ENCODE measurements at regions not wholly inside any gene's neighbourhood (a gene's known extent, or its start where the extent isn't known, plus 50 kb on each side); places are given as distances from the start of the nearest gene placed in this dataset.

DNA sequence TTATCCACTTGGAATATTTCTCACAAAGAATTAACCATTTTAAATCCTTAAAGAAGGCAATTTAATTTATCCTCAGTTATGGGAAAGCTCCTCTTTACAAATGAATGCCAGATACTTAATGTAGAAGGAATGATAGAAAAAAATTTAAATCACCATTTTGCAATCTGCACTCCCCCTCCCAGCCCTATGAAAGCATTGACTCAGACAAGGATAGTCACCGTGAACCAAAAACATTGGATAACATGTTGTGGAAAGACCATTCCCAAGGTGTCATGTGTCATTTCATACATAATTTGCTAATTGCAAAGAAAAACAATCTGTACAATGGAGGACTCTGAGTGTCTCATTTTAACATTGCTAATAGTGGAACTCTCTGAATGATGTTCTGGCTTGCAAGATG is 421.0 kb downstream of the TXNL1 start:
- DNase-seq, result peak; percentile 79

DNA sequence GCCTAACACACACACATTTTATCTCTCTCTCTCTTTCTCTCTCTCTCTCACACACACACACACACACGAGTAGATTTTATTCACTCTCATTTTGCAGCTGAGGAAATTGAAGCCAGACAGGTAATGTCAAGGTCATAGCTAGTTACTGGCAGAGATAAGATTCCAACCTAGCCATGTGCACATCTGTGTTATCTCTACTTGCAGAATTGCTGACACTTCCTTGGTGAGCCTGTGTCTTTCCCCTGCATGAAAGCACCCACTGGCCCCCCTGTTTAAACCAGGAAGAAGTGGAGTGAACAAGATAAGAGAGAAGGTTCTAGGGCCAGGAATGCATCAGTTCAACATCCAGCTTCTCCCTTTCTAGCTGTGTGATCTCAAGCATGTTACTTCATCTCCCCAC is 423.7 kb downstream of the TXNL1 start:
- DNase-seq, result no peak

DNA sequence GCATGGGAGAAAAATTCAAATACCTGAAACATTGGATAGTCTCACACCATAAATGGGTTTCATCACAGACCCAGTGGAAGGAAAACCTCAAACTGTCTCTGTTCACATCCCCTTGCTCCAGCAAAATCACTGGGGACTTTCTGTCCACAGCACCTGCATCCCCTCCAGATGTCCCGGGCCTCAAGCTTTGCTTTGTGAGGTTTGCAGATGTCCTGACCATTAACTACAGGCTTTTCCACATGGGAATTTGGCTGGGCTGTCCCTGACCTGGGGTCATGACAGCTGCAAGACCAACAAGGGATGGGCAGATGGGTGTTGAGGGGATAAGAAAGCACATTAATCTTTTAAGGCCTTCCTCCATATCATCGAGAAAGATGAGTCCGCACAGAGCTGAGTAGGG is 427.9 kb downstream of the TXNL1 start:
- DNase-seq, result no peak

DNA sequence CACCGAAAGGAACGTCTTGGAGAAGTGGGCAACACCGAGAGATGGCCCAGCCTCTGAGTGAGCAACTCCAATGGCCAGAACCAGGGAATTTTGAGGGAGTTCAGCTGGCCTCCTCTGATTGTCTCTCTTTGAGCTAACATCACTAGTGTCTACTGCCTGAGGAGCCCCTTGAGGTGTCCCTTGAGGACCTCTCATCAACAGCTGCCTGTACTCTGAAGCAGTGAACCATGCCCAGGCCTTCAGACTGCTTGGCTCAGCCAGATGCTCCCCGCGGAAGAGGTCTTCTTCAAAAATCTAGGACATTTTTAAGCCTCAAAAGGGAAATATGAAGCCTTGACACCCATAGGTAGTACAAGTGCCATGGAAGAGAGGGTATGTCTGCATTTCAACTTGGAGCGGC is 430.4 kb downstream of the TXNL1 start:
- DNase-seq, result no peak

DNA sequence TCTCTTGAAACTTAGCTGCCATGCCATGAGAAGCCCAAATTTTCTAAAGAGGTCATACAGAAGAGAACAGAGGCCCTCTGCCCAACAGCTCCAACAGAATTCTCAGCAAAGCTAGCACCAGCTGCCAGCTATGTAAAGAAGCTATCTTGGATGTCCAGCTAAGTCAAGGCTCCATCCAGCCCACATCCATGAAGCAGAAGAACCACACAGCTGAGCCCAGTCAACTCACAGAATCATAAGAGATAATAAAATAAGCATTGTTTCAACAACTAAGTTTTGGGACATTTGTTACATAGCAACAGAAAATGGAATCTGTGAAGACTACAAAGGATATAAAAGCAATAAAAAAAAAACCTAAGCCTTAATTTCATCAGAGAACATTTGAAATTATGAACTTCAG is 434.3 kb downstream of the TXNL1 start:
- DNase-seq, result no peak

DNA sequence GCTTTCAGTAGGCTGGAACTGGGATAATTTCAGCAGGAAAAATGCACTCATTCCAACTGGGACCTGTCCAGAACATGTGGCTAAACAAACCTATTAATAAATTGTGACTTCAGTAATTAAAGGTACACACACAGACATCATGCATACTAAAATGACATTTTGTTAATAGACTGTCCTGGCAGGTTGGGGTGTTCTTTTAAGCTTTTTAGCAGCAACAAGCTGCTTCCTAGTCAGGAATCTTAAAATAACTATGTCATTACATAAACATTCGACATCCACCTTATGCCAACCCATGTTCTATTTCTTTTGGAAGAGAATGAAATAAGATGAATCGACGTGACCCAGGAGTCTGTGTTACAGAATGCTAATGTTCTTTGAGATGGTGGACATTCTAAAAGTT is 435.7 kb downstream of the TXNL1 start:
- no peak for DNase-seq

DNA sequence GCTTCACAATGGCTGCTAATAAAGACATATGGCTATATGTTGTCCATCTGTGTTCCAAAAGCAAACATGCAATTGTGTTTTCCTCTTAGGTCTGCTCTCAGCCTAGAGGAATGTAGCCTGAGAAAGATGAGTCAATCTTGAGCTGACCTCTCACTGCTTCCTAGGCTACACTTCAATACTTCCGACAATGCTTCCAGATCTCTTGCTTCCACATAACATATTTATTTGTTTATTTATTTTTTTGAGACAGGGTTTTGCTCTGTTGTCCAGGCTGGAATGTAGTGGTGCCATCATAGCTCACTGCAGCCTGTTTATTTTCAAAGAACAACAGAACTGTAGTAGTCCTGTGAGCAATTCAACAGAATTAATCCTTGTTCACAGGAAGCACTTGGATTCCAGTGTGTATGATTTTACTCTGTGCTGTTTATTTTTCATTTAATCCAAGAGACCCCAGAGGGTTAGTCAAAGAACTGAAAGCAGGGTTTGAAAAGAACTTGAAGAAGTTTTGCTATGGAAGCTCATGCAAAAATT is 437.9 kb downstream of the TXNL1 start:
- DNase-seq, result peak; percentile 82

DNA sequence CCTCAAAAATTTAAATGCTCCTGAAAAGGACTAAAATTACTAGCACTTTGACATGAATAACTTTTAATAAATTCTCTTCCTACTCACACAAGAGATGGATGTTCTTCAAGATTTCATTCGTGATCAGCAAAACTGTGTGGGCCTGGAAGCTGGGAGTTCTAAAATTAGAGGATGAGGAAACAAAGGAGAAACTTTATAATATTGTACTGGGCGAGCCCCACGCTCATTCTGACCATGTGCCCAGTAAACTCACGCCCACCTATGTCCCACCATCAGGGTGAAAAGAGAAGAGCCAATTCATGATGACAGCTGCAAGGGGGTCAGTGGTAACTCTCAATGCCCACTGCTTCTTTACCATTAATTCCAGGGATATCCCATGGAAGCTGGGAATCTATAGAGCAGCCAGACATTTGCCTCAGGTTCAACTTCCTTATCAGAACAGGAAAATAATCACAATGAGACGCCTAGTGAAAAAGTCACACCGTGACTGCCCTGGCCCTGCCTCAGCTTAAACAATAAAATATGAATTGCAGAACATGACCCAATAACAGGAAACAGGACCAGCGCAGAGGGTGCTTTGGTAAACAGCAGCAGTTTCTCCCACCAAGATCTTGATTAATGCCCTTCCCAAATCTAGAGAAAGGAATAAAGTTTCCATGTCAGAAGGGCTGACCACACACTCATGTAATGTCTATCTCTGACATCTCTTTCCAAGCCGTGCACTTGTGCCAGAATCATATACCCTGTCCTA is 438.6 kb downstream of the TXNL1 start:
- DNase-seq, result no peak

DNA sequence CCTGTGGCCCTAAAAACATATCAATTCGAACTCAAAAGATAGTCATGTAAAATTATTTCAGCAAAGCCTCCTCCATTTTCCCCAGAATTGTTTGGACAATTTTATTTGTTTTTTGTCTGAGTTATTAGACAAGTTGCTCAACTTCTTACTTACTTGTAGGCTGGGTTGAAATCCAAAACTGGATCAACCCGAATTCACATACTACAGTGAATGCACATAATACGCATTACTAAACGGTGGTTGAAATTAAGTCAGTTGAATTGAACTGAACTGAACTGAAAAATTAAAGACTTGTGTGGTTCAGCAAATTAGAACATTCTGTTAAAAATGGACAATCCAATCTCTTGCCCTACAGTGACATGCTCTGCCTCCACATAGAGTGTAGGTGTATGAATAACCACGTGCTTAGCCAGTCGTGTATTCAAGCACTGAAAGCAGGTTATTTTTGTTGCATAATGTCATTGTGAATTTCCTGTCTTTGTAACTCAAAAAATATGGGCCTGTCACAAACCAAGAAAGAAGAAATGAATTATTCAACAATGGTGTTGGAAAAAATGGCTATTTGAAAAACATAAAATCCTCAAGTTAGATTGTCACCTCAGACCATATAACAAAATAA is 441.0 kb downstream of the TXNL1 start:
- no peak for DNase-seq

DNA sequence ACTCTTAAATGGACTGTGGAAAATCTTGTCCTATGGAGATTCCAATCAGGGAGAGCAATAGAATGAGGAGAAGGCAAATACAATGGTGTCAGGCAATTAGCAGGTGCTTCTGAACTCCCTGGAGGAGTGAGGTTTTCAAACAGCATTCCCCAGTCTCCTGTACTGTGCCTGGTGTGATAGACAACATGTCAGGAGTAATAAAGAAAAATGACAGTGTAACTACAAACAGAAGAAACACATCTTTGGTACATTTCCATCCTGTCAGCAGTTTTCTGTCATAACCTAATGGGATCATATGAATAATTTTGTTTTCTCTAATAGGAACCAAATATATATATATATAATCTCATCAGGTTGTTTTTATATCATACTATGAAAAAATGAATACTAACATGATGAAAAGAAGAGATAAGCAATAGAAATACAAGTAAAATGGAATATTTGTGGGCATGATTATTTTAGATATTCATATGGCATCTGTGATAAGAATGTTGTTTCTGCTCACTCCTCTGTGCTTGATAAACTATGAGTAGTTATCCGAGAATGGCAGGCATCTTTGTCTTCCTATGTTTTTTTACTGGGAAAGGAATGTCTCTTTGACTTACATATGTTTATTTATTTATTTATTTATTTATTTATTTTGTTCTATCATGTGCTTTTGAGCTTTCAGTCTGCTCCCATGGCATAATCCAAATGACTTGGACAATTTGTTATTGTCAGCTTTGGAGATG is 441.7 kb downstream of the TXNL1 start:
- peak; percentile 68 for DNase-seq

DNA sequence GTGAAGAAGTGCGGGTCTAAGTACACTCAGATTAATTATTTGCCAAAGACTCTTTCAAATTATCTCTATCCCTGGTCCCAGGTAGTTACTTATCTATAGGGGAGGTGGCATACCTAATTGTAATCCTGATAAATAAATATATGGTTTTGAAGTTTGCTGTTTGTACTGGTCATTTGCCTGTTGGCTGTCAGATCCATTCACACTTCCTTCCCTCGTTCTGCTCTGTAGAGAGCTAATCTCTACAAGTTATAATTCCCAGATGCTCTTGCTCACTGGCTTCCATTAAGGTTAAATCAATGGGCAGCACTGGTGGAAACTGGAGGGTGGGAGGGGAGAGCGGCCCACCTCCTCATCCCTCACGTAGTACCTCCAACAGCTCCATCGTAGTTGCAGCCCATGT is 447.1 kb downstream of the TXNL1 start:
- no peak for DNase-seq

DNA sequence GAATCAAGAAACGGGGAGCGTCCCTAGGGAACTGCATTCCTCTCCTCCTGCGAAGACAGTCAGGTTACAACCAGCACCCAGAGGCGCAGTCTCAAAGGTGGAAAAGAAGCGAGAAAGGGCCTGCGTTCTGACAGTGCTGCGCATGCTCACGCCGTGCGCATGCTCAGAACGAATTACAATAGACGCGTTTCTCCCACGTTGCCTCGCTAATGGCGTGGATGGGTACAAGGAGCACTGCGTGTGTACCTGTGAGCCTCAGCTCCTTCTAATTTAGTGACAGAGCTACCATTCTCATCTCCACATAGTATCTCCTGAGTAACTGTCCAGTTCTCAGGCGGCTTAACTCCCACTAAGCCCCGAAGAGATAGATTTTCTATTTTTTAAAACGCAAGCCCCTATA is 448.8 kb downstream of the TXNL1 start:
- no peak for DNase-seq

DNA sequence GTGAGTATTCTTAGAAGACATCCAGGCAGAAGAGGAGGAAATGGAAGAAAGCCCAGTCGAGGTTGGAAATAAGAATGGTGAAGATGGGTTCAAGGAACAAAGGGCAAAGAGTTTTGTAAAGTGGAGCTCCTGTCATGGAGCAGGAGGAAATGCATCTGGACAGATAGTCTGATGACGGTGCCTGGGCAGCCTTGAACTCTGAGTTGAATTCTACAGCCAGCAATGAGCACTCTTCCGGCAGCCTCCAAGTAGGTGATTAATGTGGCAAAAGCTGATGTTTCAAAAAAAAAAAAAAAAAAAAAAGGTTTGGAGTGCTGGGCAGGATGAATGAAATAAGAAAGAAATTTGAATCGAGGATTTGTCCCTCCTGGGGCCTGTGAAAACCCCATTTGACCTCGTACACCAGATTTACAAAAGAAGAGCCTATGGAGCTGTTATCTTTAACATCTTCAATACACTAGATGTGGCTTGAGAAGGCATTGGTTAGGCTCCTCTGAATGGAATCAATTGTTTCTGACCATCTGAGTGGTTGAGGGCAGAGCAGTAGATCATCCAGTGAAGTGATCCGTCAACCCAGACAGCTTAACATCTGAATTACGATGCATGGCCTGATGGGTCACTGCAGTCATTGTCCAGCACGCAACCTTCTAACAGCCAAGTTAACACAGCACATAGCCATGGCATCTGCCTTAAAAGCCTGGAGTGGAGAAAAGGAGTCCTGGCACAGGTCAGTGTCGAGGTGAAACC is 449.7 kb downstream of the TXNL1 start:
- DNase-seq, result no peak

DNA sequence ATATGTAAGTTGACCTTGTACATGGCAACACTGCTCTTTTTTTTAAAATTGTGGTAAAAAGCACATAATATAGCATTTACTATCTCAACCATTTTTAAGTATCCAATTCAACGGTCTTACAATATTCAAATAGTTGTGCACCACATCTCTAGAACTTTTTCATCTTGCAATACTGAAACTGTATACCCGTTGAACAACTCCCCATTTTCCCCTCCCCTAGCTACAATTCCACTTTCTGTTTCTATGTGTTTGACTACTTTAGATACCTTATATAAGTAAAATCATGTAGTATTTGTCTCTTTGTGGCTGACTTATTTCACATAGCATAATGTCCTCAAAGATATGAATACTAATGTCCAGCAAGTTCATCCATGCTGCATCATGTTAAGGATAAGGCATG is 452.1 kb downstream of the TXNL1 start:
- DNase-seq, result no peak

DNA sequence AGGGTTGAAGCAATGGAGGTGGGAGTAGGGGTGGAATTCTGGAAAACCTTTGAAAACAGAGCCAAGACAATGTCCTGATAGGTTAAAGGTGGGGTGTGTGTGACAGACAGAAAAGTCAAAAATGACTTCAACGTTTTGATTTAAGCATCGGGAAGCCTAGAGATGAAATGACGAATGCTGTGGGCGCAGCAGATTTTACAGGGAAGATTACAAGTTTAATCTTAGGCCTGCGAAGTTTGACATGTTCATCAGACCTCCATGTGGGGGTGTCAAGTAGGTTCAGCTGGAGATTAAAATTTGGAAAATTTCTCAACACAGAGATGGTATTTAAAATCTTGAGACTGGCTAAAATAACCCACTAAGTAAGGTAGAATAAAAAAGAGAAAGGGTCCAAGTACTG is 453.3 kb downstream of the TXNL1 start:
- no peak for DNase-seq

DNA sequence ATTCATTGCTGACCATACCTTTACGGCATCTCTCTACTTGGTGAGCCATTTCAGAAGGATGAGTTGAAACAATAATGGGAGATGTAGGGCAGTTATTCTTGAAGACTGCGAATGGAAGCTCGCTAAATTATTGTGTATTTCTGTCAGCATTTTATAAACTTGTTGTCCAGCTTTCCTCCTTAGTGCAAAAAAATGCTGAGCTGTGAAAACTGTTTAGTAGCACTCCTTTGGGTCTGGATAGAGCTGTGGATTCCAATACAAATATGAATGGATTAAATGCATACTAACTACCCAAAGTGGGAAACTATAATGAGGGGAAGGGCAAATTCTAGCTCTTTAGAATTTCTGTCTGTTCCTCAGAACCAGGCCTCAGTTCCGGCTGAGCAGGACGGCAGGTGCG is 461.6 kb downstream of the TXNL1 start:
- DNase-seq, result no peak

DNA sequence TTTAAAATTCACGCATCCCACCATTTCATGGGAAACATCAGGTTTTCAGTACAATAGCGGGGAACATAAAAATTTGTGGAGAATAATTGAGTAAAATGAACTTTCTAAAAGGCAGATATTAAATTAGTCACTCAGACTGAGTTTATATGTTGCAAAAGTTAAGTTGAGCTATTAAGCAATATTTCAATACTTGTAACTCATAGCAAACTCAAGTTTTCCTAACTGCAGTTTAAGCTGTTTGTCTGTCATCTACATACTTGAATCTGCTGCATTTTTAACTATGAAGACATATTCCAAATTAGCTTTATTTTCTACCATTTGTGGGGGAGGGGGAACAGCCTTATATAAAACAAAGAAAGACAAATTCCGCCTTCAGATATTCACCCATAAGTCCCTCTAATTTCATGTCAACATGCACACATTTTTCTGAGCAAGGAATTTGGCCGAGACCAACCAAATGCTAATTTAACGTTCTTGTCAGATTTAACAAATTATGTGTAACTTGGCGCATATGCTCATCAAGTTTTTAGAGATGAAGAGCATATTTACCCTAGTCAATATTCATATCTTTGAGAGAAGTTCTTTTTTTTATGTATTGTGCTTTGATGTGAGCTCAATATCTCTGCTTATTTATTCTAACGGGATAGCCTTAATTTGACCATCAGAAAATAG is 462.9 kb downstream of the TXNL1 start:
- DNase-seq, result no peak

DNA sequence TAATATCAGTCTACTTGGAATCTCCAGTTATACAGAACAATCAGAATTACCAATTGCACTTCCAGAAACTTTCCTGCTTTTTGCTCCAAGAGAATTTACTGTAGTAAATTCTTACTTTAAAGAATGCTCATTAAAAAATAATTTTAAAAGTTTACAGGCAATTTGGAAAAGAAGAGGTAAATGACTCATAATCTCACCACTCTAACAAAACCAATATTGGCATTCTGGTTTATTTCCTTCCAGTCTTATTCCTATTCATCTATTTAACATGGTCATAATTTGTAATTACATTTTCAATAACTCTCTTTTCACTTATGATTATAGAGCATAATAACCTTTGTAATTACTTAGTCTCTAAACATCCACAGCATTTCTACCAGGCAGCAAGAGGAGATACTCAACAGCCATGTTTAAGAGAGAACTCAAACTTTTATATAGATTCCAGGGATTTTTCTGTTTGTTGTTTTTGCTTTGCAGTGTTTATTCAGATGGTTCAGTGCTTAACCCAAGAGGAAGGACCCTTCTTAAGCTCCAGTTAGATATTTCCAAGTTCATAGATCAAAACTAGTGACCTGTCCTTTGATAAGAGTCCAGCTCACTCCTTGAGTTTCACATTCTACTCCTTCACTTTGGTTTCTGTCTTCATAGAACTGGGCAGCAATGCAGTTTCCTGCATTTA is 464.7 kb downstream of the TXNL1 start:
- peak; percentile 41 for DNase-seq

DNA sequence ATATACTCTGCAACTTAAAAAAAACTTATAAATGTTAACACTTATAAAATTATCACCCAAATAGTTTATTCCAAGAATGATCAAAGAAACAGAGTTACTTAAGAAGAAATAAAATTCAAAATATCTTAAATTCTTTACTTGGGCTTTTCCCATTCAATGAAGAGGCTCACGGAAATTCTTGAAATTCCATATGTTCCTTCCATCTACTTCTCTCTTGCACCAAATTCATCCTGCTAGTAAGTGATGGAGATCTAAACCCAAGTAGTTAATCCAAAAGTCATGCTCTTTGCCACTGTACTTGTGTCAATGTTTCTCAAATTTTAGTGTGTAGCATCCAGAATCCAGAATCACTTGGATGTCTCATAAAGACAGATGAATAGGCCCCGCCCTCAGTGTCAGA is 465.9 kb downstream of the TXNL1 start:
- DNase-seq, result peak; percentile 27

DNA sequence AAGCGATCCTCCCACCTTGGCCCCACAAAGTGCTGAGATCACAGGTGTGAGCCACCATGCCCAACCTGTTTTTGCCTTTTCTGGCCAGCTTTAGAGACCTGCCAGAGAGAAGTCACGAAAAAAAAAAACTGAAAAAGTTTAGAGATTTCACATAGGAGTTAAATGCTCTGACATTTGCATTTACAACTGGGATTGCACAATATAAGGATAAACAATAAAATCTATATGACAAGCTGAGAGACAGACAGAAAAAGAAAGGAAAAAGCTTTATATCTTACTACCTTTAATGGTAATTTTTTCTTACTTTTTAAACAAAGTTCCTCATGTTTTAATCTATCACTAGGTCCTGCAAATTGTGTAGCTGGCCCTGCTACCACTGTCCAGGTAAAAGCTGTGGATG is 466.5 kb downstream of the TXNL1 start:
- no peak for DNase-seq

DNA sequence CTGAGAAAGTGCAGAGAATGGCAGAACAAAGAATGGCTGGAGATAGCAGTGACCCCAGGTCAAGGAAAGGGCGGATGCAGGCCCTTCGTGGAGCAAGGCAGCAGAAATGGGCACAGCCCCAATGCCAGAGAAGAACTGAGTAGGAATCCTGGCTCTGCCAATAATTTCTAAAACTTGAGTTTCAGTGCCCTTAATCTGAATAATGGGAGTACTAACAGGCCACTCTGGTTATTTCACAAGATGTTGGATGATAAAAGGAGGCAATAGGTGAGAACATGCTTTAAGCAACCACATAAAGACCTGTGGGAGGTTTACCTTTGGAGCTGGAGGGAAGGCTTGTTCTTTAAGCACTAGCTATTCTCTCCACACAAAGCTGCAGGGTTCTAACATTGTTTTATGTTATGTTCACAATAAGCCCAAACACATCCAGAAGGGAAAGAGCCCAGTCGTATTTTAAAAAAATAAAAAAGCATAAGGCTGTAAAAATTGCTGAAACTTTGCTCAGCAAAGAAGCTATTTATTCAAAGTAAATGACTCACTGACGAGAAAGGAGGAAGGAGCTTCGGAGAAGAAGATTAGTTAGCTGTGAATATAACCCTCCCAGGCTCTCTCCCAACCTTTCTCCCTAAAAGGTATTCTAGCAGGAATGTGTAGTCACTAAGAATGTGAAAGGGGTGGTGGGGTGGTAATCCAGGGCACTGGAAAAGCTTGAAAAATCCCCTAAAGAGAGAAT is 470.2 kb downstream of the TXNL1 start:
- DNase-seq, result peak; percentile 90
